ENCODE measurements at regions not wholly inside any gene's neighbourhood (a gene's known extent, or its start where the extent isn't known, plus 50 kb on each side); places are given as distances from the start of the nearest gene placed in this dataset.

DNA sequence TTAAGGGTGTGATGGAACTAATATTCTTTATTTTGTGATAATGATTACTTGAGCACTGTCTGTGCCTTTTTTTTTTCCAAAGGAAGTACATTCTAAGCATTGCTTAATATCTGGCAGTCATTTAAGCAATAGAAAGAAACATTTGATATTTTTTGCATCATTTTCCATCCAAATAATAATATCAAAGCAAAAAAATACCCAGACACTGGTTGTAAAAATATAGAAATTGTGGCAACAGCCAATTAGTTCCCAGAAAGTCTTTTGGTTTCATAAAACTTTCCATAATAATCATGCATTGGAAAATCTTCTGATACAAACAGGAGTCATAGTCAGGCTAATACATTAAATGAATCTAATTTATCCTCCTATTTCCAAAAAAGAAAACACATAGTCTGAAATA lies 629.3 kb upstream of the ADAMTS5 start:
- TF ChIP-seq CTBP1 (IDR thresholded peaks at IDR 0.05; ENCODE audit: borderline replicate concordance) (no peak), FOXM1 (IDR thresholded peaks at IDR 0.05; ENCODE audit: borderline replicate concordance) (no peak), SUZ12 (IDR thresholded peaks at IDR 0.05) (no peak), NFRKB (IDR thresholded peaks at IDR 0.05) (no peak), HDGF (IDR thresholded peaks at IDR 0.05; ENCODE audit: borderline replicate concordance) (no peak)
- TF ChIP-seq, protein P1, sequence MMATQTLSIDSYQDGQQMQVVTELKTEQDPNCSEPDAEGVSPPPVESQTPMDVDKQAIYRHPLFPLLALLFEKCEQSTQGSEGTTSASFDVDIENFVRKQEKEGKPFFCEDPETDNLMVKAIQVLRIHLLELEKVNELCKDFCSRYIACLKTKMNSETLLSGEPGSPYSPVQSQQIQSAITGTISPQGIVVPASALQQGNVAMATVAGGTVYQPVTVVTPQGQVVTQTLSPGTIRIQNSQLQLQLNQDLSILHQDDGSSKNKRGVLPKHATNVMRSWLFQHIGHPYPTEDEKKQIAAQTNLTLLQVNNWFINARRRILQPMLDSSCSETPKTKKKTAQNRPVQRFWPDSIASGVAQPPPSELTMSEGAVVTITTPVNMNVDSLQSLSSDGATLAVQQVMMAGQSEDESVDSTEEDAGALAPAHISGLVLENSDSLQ (IDR thresholded peaks at IDR 0.05), result no peak

Data from HEK293T (cell line).